ENCODE measurements at regions not wholly inside any gene's neighbourhood (a gene's known extent, or its start where the extent isn't known, plus 50 kb on each side); places are given as distances from the start of the nearest gene placed in this dataset.

DNA sequence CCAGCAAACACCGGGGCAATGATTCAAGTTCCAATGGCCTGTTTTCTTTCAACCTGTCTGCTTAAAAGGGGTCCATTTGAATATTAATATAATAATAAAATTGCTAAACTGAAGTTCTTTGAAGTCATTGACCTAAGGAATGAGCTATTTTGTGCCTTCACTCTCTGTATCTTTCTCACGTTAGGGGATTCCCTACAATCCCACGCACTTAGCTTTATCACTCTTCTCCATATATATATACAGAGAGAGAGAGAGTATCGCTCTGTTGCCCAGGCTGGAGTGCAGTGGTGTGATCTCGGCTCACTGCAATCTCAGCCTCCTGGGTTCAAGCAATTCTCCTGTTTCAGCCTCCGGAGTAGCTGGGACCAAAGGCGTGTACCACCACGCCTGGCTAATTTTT lies 83.9 kb upstream of the NWD2 start:
- TF ChIP-seq, protein P1, sequence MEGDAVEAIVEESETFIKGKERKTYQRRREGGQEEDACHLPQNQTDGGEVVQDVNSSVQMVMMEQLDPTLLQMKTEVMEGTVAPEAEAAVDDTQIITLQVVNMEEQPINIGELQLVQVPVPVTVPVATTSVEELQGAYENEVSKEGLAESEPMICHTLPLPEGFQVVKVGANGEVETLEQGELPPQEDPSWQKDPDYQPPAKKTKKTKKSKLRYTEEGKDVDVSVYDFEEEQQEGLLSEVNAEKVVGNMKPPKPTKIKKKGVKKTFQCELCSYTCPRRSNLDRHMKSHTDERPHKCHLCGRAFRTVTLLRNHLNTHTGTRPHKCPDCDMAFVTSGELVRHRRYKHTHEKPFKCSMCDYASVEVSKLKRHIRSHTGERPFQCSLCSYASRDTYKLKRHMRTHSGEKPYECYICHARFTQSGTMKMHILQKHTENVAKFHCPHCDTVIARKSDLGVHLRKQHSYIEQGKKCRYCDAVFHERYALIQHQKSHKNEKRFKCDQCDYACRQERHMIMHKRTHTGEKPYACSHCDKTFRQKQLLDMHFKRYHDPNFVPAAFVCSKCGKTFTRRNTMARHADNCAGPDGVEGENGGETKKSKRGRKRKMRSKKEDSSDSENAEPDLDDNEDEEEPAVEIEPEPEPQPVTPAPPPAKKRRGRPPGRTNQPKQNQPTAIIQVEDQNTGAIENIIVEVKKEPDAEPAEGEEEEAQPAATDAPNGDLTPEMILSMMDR (IDR thresholded peaks at IDR 0.05; ENCODE audit: low read depth, low read length, poor library complexity, severe bottlenecking), result no peak
- no peak for TF ChIP-seq EZH2phosphoT487 (IDR thresholded peaks at IDR 0.05; ENCODE audit: borderline replicate concordance, low read length)
